Natural killer cell (primary cell): ENCODE measurements at regions not wholly inside any gene's neighbourhood (a gene's known extent, or its start where the extent isn't known, plus 50 kb on each side); places are given as distances from the start of the nearest gene placed in this dataset.

Experiments
- ATAC-seq, 3 donors: fragments of 150-1000 bp in 2 of 3; fragments of 200-7000 bp in 1 of 3; cut with Tn5 transposase; 1 replicate in 1 of 3; 2 replicates in 2 of 3; pipeline ENCODE4 v1.10.0; 2021; ENCODE audit warnings: mild to moderate bottlenecking in 2 of 3, moderate library complexity in 2 of 3
- DNase-seq, 2 donors: peaks; one replicate each; pipeline versions ENCODE4 v3.0.0 to v3.0.0-alpha.2; 2013 to 2021; ENCODE audit warnings: mixed read lengths in 1 of 2
- H3K27ac ChIP-seq: one replicate; pipeline ENCODE4 v1.5.1; 2013; ENCODE audit warnings: mild to moderate bottlenecking, low read length
- H3K27me3 ChIP-seq: one replicate; pipeline ENCODE4 v1.6.1; 2013; ENCODE audit warnings: low read length; ENCODE audit not compliant: control insufficient read depth, insufficient read depth
- H3K36me3 ChIP-seq: one replicate; pipeline ENCODE4 v1.6.1; 2013; ENCODE audit warnings: low read length; ENCODE audit not compliant: control insufficient read depth, insufficient read depth
- H3K4me1 ChIP-seq: one replicate; pipeline ENCODE4 v1.6.1; 2013; ENCODE audit warnings: low read length; ENCODE audit not compliant: control insufficient read depth, insufficient read depth
- H3K4me3 ChIP-seq: one replicate; pipeline ENCODE4 v1.5.1; 2013; ENCODE audit warnings: low read length
- H3K9me3 ChIP-seq: one replicate; pipeline ENCODE4 v1.6.1; 2013; ENCODE audit warnings: low read length; ENCODE audit not compliant: control insufficient read depth, insufficient read depth
- H3K27ac Mint-ChIP-seq, 2 donors: one replicate each; pipeline ENCODE4 v1.8.0; 2022; ENCODE audit warnings: mild to moderate bottlenecking in 2 of 2, mixed read lengths in 2 of 2, moderate library complexity in 1 of 2
- H3K27me3 Mint-ChIP-seq, 2 donors: one replicate each; pipeline ENCODE4 v1.8.0; 2022; ENCODE audit warnings: low read depth in 2 of 2, mixed read lengths in 2 of 2
- H3K36me3 Mint-ChIP-seq: one replicate; pipeline ENCODE4 v1.8.0; 2022; ENCODE audit warnings: mixed read lengths
- H3K4me1 Mint-ChIP-seq, 2 donors: one replicate each; pipeline ENCODE4 v1.8.0; 2022; ENCODE audit warnings: mixed read lengths in 2 of 2
- H3K4me3 Mint-ChIP-seq: one replicate; pipeline ENCODE4 v1.8.0; 2022; ENCODE audit warnings: mild to moderate bottlenecking, moderate library complexity, mixed read lengths
- H3K9me3 Mint-ChIP-seq, 2 donors: one replicate each; pipeline ENCODE4 v1.8.0; 2022; ENCODE audit warnings: mixed read lengths in 2 of 2
- CTCF ChIP-seq: fragments of 200-600 bp; IDR thresholded peaks from one replicate; pipeline ENCODE4 v1.8.0; 2022; ENCODE audit warnings: antibody characterized with exemption
- WGBS: methylation state at CpG from one replicate; pipeline ENCODE4 v1.1.7; 2013; ENCODE audit warnings: missing lambda C conversion rate; ENCODE audit not compliant: insufficient coverage; 5-methylcytosine and 5-hydroxymethylcytosine counted together
- intact Hi-C: fragments of 100-400 bp; cut with micrococcal nuclease; formaldehyde crosslinking; loops from one replicate; pipeline ENCODE4 v1.14.2; 2022

DNA sequence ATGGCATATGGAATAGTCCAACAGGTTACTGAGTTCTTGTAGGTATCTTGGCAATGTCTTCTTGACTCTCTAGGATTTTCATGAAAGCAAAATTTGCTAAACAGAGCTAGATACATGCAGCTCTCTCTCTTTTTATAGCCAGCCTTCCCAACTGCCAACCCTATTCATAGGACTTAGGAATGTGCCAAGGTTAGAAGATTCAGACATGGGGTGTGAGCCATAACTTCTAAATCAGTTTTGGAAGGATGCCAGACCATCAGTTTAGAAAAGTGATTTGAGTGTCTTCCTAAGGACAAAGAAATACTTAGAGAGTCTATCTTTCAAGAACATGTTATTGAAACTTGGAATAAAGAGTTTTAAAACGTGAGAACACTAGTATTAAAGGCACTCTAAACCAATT lies 619.5 kb upstream of the FANCL start:
- WGBS = no CpG with 5 or more reads among the region's 1 CpG
- Mint-ChIP-seq H3K27ac (no peak overlapping the region), H3K9me3 (peaks cover 3 to 5% of the 10 kb centered on the region in 2 donors), H3K4me1 (no peaks in the 10 kb centered on the region), H3K36me3 (no peaks in the 10 kb centered on the region), H3K27me3 (no peaks in the 10 kb centered on the region), H3K4me3 (no peak overlapping the region)
- Histone ChIP-seq H3K36me3 (no peaks in the 10 kb centered on the region), H3K4me1 (no peaks in the 10 kb centered on the region), H3K9me3 (peaks cover 3% of the 10 kb centered on the region), H3K27me3 (no peaks in the 10 kb centered on the region), H3K27ac (no peak overlapping the region), H3K4me3 (no peak overlapping the region)
- ATAC-seq (no peak), DNase-seq (no peak)
- TF ChIP-seq CTCF = no peak
- intact Hi-C loops = no loop called here

DNA sequence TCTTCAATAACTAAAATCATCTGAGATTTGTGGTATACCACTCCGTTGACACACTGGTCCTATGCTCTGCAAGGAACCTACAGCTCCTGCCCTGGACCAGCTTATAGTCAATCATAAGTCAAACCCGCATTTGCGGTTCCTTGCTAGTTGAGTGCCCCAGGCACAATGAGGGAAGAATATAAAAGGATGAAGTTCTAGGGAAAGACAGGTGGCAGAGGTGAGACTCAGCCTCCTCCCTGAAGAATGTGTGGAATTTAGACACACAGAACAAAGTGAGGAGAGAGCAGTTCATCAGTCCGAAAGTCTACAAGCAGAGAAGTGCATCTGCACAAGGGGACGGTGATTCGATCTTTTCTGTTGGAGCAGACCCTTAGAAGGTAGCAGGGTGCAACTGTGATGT lies 615.0 kb upstream of the FANCL start:
- H3K27ac Mint-ChIP-seq = no peak overlapping the region
- DNase-seq = no peak
- peaks cover 3 to 6% of the 10 kb centered on the region in 2 donors for H3K9me3 Mint-ChIP-seq
- no peaks in the 10 kb centered on the region for H3K36me3 Mint-ChIP-seq
- 76% methylated on average over 6 of the region's 6 CpGs for WGBS
- Histone ChIP-seq H3K9me3 (peaks cover 3% of the 10 kb centered on the region), H3K27ac (no peak overlapping the region), H3K36me3 (no peaks in the 10 kb centered on the region), H3K4me3 (no peak overlapping the region), H3K27me3 (no peaks in the 10 kb centered on the region), H3K4me1 (no peaks in the 10 kb centered on the region)
- no peaks in the 10 kb centered on the region for H3K4me1 Mint-ChIP-seq
- TF ChIP-seq CTCF = no peak
- intact Hi-C loops = no loop called here
- no peak for ATAC-seq
- H3K4me3 Mint-ChIP-seq = no peak overlapping the region
- no peaks in the 10 kb centered on the region for H3K27me3 Mint-ChIP-seq

GRCh38 chr2:58853420-58853819 lies 612.3 kb upstream of the FANCL start:
- no peaks in the 10 kb centered on the region for H3K4me1 Mint-ChIP-seq
- no peak overlapping the region for H3K4me3 Mint-ChIP-seq
- ATAC-seq = no peak

More at GRCh38 chr2:58853420-58853819, 612.3 kb upstream of the FANCL start:
- intact Hi-C loops = no loop called here
- Histone ChIP-seq H3K27me3 (no peaks in the 10 kb centered on the region), H3K9me3 (no peaks in the 10 kb centered on the region), H3K4me1 (no peaks in the 10 kb centered on the region), H3K36me3 (no peaks in the 10 kb centered on the region), H3K27ac (no peak overlapping the region), H3K4me3 (no peak overlapping the region)
- Mint-ChIP-seq H3K27me3 (no peaks in the 10 kb centered on the region), H3K27ac (no peak overlapping the region), H3K36me3 (no peaks in the 10 kb centered on the region), H3K9me3 (peaks cover 3 to 6% of the 10 kb centered on the region in 2 donors)
- no peak for TF ChIP-seq CTCF
- no peak for DNase-seq
- WGBS = no CpG with 5 or more reads among the region's 2 CpGs
